ENCODE measurements at regions not wholly inside any gene's neighbourhood (a gene's known extent, or its start where the extent isn't known, plus 50 kb on each side); places are given as distances from the start of the nearest gene placed in this dataset.
"Not testable (repeated sequence)": the region's sequence is repeated elsewhere in the genome, so short reads cannot be mapped to it uniquely, and the experiment has no call there.

DNA sequence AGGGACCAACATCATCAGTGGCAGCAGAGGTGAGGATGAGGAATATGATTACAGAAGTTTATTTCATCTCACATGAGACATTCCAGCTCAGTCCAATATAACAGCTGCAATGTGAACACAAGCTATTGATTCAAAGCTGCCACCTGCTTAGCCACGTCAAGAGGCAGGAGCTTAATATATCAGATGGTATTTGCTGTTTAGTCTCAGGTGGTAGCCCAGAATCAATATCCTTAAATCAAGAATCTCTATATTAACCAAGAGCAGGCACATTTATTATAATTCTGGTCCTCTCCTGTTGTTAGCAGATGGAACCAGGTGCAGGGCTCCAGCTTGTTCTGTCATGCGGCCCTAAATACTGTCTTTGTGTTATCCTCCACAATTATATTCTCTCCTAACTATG, 431.6 kb downstream of the ICE1 start:
- Mint-ChIP-seq H3K27me3 (peaks cover 5% of the 10 kb centered on the region), H3K4me3 (no peak overlapping the region), H3K4me1 (ENCODE audit: unreplicated experiment) (no peaks in the 10 kb centered on the region), H3K9me3 (no peaks in the 10 kb centered on the region), H3K36me3 (no peaks in the 10 kb centered on the region), H3K27ac (no peak overlapping the region)
- DNase-seq (ENCODE audit: extremely low spot score, unreplicated experiment): no peak
- no peak for TF ChIP-seq CTCF (conservative IDR thresholded peaks at IDR 0.05)

GRCh38 chr5:5838493-5838892, 416.0 kb downstream of the ICE1 start:
- no peaks in the 10 kb centered on the region for H3K4me1 Mint-ChIP-seq (ENCODE audit: unreplicated experiment)
- DNase-seq (ENCODE audit: extremely low spot score, unreplicated experiment): no peak
- H3K27me3 Mint-ChIP-seq: no peaks in the 10 kb centered on the region
- H3K36me3 Mint-ChIP-seq: no peaks in the 10 kb centered on the region
- H3K4me3 Mint-ChIP-seq: no peak overlapping the region
- H3K9me3 Mint-ChIP-seq: no peaks in the 10 kb centered on the region
- TF ChIP-seq CTCF (conservative IDR thresholded peaks at IDR 0.05): no peak
- no peak overlapping the region for H3K27ac Mint-ChIP-seq

GRCh38 chr5:5831622-5832021, 409.1 kb downstream of the ICE1 start:
- H3K9me3 Mint-ChIP-seq; H3K4me1 Mint-ChIP-seq (ENCODE audit: unreplicated experiment); H3K27ac Mint-ChIP-seq; H3K27me3 Mint-ChIP-seq; DNase-seq (ENCODE audit: extremely low spot score, unreplicated experiment); H3K4me3 Mint-ChIP-seq; H3K36me3 Mint-ChIP-seq: not testable (repeated sequence)

GRCh38 chr5:5828619-5829018, 406.1 kb downstream of the ICE1 start:
- Mint-ChIP-seq H3K9me3 (no peaks in the 10 kb centered on the region), H3K27me3 (peaks cover 4% of the 10 kb centered on the region), H3K36me3 (no peaks in the 10 kb centered on the region), H3K4me3 (no peak overlapping the region), H3K4me1 (ENCODE audit: unreplicated experiment) (no peaks in the 10 kb centered on the region), H3K27ac (no peak overlapping the region)
- no peak for DNase-seq (ENCODE audit: extremely low spot score, unreplicated experiment)
- no peak for TF ChIP-seq CTCF (conservative IDR thresholded peaks at IDR 0.05)

DNA sequence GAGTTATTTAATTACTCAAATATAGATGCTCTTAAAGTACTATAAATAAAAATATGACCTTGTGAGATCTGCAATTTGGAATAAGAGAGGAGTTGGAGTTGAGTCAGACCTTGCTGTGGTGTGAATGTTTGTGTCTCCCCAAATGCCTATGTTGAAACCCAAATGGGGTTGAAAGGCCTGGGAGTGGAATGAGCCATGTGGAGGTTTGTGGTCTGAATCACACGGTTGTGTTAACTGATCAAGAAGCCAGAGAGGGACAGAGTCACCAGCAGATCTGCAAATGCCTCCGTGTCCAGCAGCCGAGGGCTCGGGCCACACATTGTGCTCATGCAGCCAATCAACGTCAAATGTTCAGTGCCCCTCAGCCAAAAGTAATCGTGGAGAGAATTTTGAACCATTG, 404.4 kb downstream of the ICE1 start:
- Mint-ChIP-seq H3K36me3 (no peaks in the 10 kb centered on the region), H3K4me1 (ENCODE audit: unreplicated experiment) (no peaks in the 10 kb centered on the region), H3K9me3 (no peaks in the 10 kb centered on the region), H3K27ac (no peak overlapping the region), H3K27me3 (peaks cover 4% of the 10 kb centered on the region), H3K4me3 (no peak overlapping the region)
- no peak for DNase-seq (ENCODE audit: extremely low spot score, unreplicated experiment)
- TF ChIP-seq CTCF (conservative IDR thresholded peaks at IDR 0.05): no peak

DNA sequence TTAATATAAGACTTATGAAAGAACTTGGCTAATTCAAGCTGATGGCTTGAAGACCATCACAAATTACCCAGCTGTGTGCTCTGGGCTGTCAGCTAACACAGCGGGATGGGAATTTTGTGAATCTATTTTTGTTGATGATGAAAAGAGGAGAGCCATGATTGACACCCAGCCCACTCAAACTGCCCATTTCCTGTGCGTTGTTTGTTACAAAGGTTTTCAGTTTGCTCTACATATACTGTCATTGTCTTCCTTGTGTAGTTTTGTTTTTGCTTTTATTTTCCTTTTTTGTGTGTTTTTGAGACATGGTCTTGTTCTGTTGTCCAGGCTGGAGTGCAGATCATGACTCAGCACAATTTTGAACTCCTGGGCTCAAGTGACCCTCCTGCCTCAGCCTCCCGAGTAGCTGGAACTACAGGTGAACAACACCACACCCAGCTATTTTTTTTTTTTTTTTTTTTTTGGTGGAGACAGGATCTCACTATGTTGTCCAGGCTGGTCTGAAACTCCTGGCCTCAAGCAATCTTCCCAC, 400.3 kb downstream of the ICE1 start:
- no peak for DNase-seq (ENCODE audit: extremely low spot score, unreplicated experiment)
- Mint-ChIP-seq H3K27ac (no peak overlapping the region), H3K4me3 (no peak overlapping the region), H3K36me3 (no peaks in the 10 kb centered on the region), H3K27me3 (peaks cover 4% of the 10 kb centered on the region), H3K9me3 (no peaks in the 10 kb centered on the region), H3K4me1 (ENCODE audit: unreplicated experiment) (no peaks in the 10 kb centered on the region)
- TF ChIP-seq CTCF (conservative IDR thresholded peaks at IDR 0.05): no peak
